ENCODE measurements at regions not wholly inside any gene's neighbourhood (a gene's known extent, or its start where the extent isn't known, plus 50 kb on each side); places are given as distances from the start of the nearest gene placed in this dataset.

DNA sequence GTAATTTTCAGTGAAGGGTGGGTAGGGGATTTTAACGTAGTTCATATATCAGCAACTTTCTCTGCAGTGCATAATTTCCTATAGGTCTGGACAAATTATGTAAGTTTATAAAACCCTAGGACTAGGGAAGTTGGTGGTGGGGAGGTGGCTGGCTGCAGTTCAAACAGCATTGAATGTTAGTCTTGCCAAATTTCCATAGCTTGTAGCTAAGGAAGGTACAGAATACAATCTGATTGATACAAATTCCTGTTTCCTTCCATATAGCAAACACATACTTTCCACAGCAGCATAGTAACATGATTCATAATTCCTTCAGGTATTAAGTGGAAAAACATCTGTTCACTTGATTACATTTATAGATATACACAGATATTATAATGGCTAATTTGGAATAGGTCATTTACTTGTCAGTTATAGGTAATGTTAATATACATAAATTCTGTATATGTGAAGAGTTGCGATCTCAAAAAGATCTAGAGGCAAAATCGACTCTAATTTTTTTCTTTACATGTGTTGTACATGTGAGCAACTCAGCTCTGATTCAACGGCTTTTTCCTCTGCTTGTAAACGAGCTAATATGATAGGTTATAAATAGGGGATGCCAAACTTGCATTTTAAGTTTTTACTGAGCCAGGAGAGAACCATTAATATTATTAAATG, 233.4 kb upstream of the CSNK1A1L start:
- no peak overlapping the region for H3K4me3 ChIP-seq
- H3K27me3 ChIP-seq, result no peaks in the 10 kb centered on the region
- H3K4me1 ChIP-seq, result no peaks in the 10 kb centered on the region
- no peak for TF ChIP-seq POLR2A (IDR thresholded peaks at IDR 0.05)
- TF ChIP-seq, protein P1, sequence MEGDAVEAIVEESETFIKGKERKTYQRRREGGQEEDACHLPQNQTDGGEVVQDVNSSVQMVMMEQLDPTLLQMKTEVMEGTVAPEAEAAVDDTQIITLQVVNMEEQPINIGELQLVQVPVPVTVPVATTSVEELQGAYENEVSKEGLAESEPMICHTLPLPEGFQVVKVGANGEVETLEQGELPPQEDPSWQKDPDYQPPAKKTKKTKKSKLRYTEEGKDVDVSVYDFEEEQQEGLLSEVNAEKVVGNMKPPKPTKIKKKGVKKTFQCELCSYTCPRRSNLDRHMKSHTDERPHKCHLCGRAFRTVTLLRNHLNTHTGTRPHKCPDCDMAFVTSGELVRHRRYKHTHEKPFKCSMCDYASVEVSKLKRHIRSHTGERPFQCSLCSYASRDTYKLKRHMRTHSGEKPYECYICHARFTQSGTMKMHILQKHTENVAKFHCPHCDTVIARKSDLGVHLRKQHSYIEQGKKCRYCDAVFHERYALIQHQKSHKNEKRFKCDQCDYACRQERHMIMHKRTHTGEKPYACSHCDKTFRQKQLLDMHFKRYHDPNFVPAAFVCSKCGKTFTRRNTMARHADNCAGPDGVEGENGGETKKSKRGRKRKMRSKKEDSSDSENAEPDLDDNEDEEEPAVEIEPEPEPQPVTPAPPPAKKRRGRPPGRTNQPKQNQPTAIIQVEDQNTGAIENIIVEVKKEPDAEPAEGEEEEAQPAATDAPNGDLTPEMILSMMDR (IDR thresholded peaks at IDR 0.05), result no peak
- DNase-seq (no peak), ATAC-seq (no peak)
- no peaks in the 10 kb centered on the region for H3K9me3 ChIP-seq
- intact Hi-C loops (cut with DNase I), result no loop called here
- WGBS (ENCODE audit: insufficient coverage, low coverage, low lambda C conversion rate, missing lambda C conversion rate), result 42% methylated on average over 5 of the region's 5 CpGs
- H3K27ac ChIP-seq, result no peak overlapping the region
- no peaks in the 10 kb centered on the region for H3K36me3 ChIP-seq

GRCh38 chr13:37326334-37326733, 220.9 kb upstream of the CSNK1A1L start:
- Histone ChIP-seq H3K27me3 (no peaks in the 10 kb centered on the region), H3K4me1 (no peaks in the 10 kb centered on the region)
- DNase-seq, result no peak

GRCh38 chr13:37319031-37319443, 213.6 kb upstream of the CSNK1A1L start:
- no peak for TF ChIP-seq POLR2A (IDR thresholded peaks at IDR 0.05)
- ATAC-seq (no peak), DNase-seq (no peak)
- H3K36me3 ChIP-seq, result no peaks in the 10 kb centered on the region
- H3K27me3 ChIP-seq, result no peaks in the 10 kb centered on the region
- no peak overlapping the region for H3K4me3 ChIP-seq
- no peak overlapping the region for H3K27ac ChIP-seq
- no peaks in the 10 kb centered on the region for H3K9me3 ChIP-seq
- H3K4me1 ChIP-seq, result no peaks in the 10 kb centered on the region
- intact Hi-C loops (cut with DNase I), result no loop called here

More at GRCh38 chr13:37326334-37326733, 220.9 kb upstream of the CSNK1A1L start:
- intact Hi-C loops (cut with DNase I), result no loop called here
- no peak for ATAC-seq
- H3K36me3 ChIP-seq, result no peaks in the 10 kb centered on the region
- no peak overlapping the region for H3K4me3 ChIP-seq
- 15% methylated on average over 2 of the region's 2 CpGs for WGBS (ENCODE audit: insufficient coverage, low coverage, low lambda C conversion rate, missing lambda C conversion rate)
- TF ChIP-seq, protein P1 (IDR thresholded peaks at IDR 0.05), result no peak
- no peak for TF ChIP-seq POLR2A (IDR thresholded peaks at IDR 0.05)
- no peaks in the 10 kb centered on the region for H3K9me3 ChIP-seq
- H3K27ac ChIP-seq, result no peak overlapping the region

DNA sequence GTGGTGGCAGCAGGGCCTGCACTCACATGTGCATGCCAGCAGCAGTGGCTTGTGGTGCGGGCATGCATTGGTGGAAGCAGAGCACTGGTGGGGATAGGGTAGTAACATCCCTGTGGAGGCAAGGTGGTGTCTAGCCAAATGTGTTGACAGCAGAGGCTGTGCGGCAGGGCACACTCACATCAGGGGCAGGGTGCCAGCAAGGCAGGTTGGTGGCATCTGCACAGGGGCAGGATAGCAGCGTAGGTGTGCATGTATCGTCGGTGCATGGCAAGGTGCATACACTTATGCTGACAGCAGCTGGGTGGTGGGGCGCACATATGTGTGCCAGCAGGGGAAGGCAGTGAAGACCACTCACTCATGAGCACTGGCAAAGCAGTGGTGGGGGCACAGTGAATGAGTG, 211.5 kb upstream of the CSNK1A1L start:
- H3K4me1 ChIP-seq, result no peaks in the 10 kb centered on the region
- intact Hi-C loops (cut with DNase I), result no loop called here
- no peak overlapping the region for H3K4me3 ChIP-seq
- 100% methylated on average over 1 of the region's 6 CpGs for WGBS (ENCODE audit: insufficient coverage, low coverage, low lambda C conversion rate, missing lambda C conversion rate)
- ATAC-seq, result no peak
- no peaks in the 10 kb centered on the region for H3K36me3 ChIP-seq
- no peaks in the 10 kb centered on the region for H3K9me3 ChIP-seq
- TF ChIP-seq, protein P1 (IDR thresholded peaks at IDR 0.05), result no peak
- TF ChIP-seq POLR2A (IDR thresholded peaks at IDR 0.05), result no peak
- no peak overlapping the region for H3K27ac ChIP-seq
- H3K27me3 ChIP-seq, result no peaks in the 10 kb centered on the region
- no peak for DNase-seq

GRCh38 chr13:37313372-37313771, 207.9 kb upstream of the CSNK1A1L start:
- no peaks in the 10 kb centered on the region for H3K9me3 ChIP-seq
- H3K27ac ChIP-seq, result no peak overlapping the region
- no peaks in the 10 kb centered on the region for H3K4me1 ChIP-seq
- H3K36me3 ChIP-seq, result no peaks in the 10 kb centered on the region
- no peak for TF ChIP-seq POLR2A (IDR thresholded peaks at IDR 0.05)
- TF ChIP-seq, protein P1 (IDR thresholded peaks at IDR 0.05), result no peak
- intact Hi-C loops (cut with DNase I), result no loop called here
- WGBS (ENCODE audit: insufficient coverage, low coverage, low lambda C conversion rate, missing lambda C conversion rate), result 41% methylated on average over 2 of the region's 2 CpGs
- H3K27me3 ChIP-seq, result no peaks in the 10 kb centered on the region
- ATAC-seq (no peak), DNase-seq (no peak)
- H3K4me3 ChIP-seq, result no peak overlapping the region

Data from right lobe of liver (tissue), 6 donors.